ENCODE measurements at regions not wholly inside any gene's neighbourhood (a gene's known extent, or its start where the extent isn't known, plus 50 kb on each side); places are given as distances from the start of the nearest gene placed in this dataset.

DNA sequence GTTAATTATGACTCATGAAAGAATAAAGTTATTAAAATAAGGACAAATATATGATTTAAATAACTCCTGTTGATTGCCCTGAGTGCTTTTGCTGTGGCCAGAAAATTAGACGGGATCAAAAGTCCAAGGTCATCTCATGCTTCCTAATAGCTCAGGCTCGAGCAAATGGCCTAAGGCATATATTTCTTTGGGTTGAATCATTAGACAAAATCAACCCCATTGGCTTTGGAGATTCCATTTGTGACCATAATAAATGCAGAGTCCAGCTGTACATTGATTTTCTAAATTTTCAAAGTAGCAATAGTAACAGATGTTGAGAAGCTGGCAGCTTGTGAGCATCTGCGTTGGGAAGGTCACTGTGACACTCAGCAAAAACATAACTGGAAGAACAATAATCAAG lies 464.5 kb upstream of the TGFBR2 start:
- TF ChIP-seq EZH2 (IDR thresholded peaks at IDR 0.05) (no peak), POLR2AphosphoS5 (IDR thresholded peaks at IDR 0.05; ENCODE audit: borderline replicate concordance, low read depth, low read length) (no peak)
